HepG2 (cell line): ENCODE measurements at regions not wholly inside any gene's neighbourhood (a gene's known extent, or its start where the extent isn't known, plus 50 kb on each side); places are given as distances from the start of the nearest gene placed in this dataset.

Source experiments
- ATAC-seq: fragments of 200-7000 bp; cut with Tn5 transposase; 3 replicates; pipeline ENCODE4 v1.9.1; 2020; ENCODE audit warnings: mild to moderate bottlenecking, moderate library complexity
- BruUV-seq: library from RNA; stranded (reverse); fragments of 400-500 nt; replicated peaks from 2 replicates; lab custom pipeline; 2021; lab: Mats Ljungman, UMichigan
- CTCF ChIA-PET: fragments of 300-600 bp; formaldehyde crosslinking; extraction: SDS; loops from one replicate; lab custom pipeline; 2021; ENCODE audit warnings: low total read pairs, inconsistent platforms, low intra/inter-chr PET ratio; lab: Yijun Ruan, JAX
- POLR2A ChIA-PET: fragments of 350-600 bp; sonication (Branson Sonifier 250); formaldehyde crosslinking; loops from one replicate; lab custom pipeline; 2020; ENCODE audit warnings: antibody characterized with exemption, inconsistent platforms; lab: Yijun Ruan, JAX
- DNase-seq: peaks from one replicate; pipeline ENCODE4 v3.0.0-alpha.2; 2015; ENCODE audit warnings: low spot score
- FAIRE-seq: peaks from 3 replicates; lab custom pipeline; 2011; peaks lifted over from hg19 to GRCh38; lab: Jason Lieb, UNC
- H2AFZ ChIP-seq: one replicate; pipeline ENCODE4 v1.6.1; 2011; ENCODE audit warnings: low read length, inconsistent platforms
- H3K27ac ChIP-seq: fragments of 300-600 bp; 3 replicates; pipeline ENCODE4 v1.8.0; 2011; ENCODE audit warnings: mixed run types, mild to moderate bottlenecking, mixed read lengths, low read length, inconsistent platforms; ENCODE audit not compliant: insufficient read depth; ENCODE audit errors: extremely low read length
- H3K27me3 ChIP-seq, 2 experiments: fragments of 200-600 bp in 1 of 2; 2 replicates in 1 of 2; 3 replicates in 1 of 2; pipeline versions ENCODE4 v1.6.0 to v1.8.0; 2011; ENCODE audit warnings: low read length in 2 of 2, mild to moderate bottlenecking in 2 of 2, moderate library complexity in 2 of 2, inconsistent platforms in 1 of 2; ENCODE audit not compliant: insufficient read depth in 2 of 2, control insufficient read depth in 1 of 2
- H3K36me3 ChIP-seq, 2 experiments: fragments of 200-600 bp in 1 of 2; replicated peaks in 1 of 2; 2 replicates in 1 of 2; 3 replicates in 1 of 2; pipeline versions ENCODE4 v1.5.1 to v1.8.0; 2011; ENCODE audit warnings: low read length in 2 of 2, inconsistent platforms in 1 of 2; ENCODE audit not compliant: insufficient read depth in 2 of 2, control insufficient read depth in 1 of 2
- H3K4me1 ChIP-seq: 2 replicates; pipeline ENCODE4 v1.5.1; 2012; ENCODE audit warnings: low read length, inconsistent platforms; ENCODE audit not compliant: insufficient read depth
- H3K4me2 ChIP-seq: 2 replicates; pipeline ENCODE4 v1.6.0; 2011; ENCODE audit warnings: low read depth, low read length, inconsistent platforms
- H3K4me3 ChIP-seq, 3 experiments: fragments of 200-600 bp in 1 of 3; sonication (generic), shearing (Covaris generic) in 1 of 3; replicated peaks in 1 of 3; 2 replicates each; pipeline ENCODE4 v1.5.1; 2011 to 2016; ENCODE audit warnings: low read length in 3 of 3, inconsistent platforms in 2 of 3, low read depth in 2 of 3, mild to moderate bottlenecking in 2 of 3, control low read depth in 1 of 3, mixed read lengths in 1 of 3; ENCODE audit not compliant: insufficient read depth in 1 of 3
- H3K79me2 ChIP-seq: one replicate; pipeline ENCODE4 v1.6.1; 2011; ENCODE audit warnings: low read length, inconsistent platforms; ENCODE audit not compliant: insufficient read depth
- H3K9ac ChIP-seq: 2 replicates; pipeline ENCODE4 v1.6.0; 2011; ENCODE audit warnings: mild to moderate bottlenecking, low read depth, low read length, inconsistent platforms; ENCODE audit not compliant: insufficient read depth
- H3K9me3 ChIP-seq: 2 replicates; pipeline ENCODE4 v1.5.1; 2012; ENCODE audit warnings: mild to moderate bottlenecking, low read length
- H4K20me1 ChIP-seq: 2 replicates; pipeline ENCODE4 v1.6.0; 2011; ENCODE audit warnings: inconsistent platforms, mild to moderate bottlenecking, low read length, moderate library complexity; ENCODE audit not compliant: insufficient read depth
- GATAD2A ChIP-seq: IDR thresholded peaks from 2 replicates; pipeline ENCODE4 v1.6.1; 2016
- HES4 ChIP-seq: sonication (generic); formaldehyde crosslinking; IDR thresholded peaks from 2 replicates; pipeline ENCODE4 v1.9.0; 2021; ENCODE audit warnings: mild to moderate bottlenecking, missing genetic modification reagents, borderline replicate concordance
- POLR2AphosphoS2 ChIP-seq: IDR thresholded peaks from 2 replicates; pipeline ENCODE4 v1.6.1; 2011; ENCODE audit warnings: low read depth, low read length, improper control_type of control experiment
- ZNF282 ChIP-seq: fragments of 450-650 bp; IDR thresholded peaks from 2 replicates; pipeline ENCODE4 v1.6.1; 2018; ENCODE audit not compliant: partially characterized antibody
- ZNF660 ChIP-seq: sonication (generic); formaldehyde crosslinking; IDR thresholded peaks from 2 replicates; pipeline ENCODE4 v1.5.1; 2020; ENCODE audit warnings: mild to moderate bottlenecking, low read depth, missing genetic modification reagents, borderline replicate concordance
- ZUFSP ChIP-seq: sonication (generic); formaldehyde crosslinking; IDR thresholded peaks from 2 replicates; pipeline ENCODE4 v1.9.0; 2021; ENCODE audit warnings: missing genetic modification reagents, mild to moderate bottlenecking, borderline replicate concordance
- in situ Hi-C: cut with HindIII; loops from 2 replicates; pipeline ENCODE4 v1.10.0; 2017; ENCODE audit warnings: low pct_unique_long_range_greater_than_20kb; ENCODE audit not compliant: extremely low pct_ligation_motif_present
- intact Hi-C: fragments of 100-400 bp; cut with micrococcal nuclease; formaldehyde crosslinking; loops from one replicate; pipeline ENCODE4 v1.10.0; 2022; ENCODE audit not compliant: unreplicated experiment
- TF ChIP-seq, protein P1 (sequence below): sonication (generic); formaldehyde crosslinking; IDR thresholded peaks from 2 replicates; pipeline ENCODE4 v1.5.0; 2020; ENCODE audit warnings: mild to moderate bottlenecking, missing genetic modification reagents, borderline replicate concordance

GRCh38 chr14:28896337-28896736 is 129.8 kb downstream of the FOXG1 start:
- POLR2A ChIA-PET: no interaction called here
- Histone ChIP-seq H3K9me3 (peaks cover 57% of the 10 kb centered on the region), H3K27ac (no peak overlapping the region), H3K27me3 (no peaks in the 10 kb centered on the region), H3K79me2 (no peaks in the 10 kb centered on the region), H3K36me3 (no peaks in the 10 kb centered on the region), H3K4me1 (no peaks in the 10 kb centered on the region), H2AFZ (no peak overlapping the region), H3K4me2 (no peak overlapping the region), H3K4me3 (no peak overlapping the region), H3K9ac (no peak overlapping the region), H4K20me1 (no peaks in the 10 kb centered on the region)
- CTCF ChIA-PET: no interaction called here
- TF ChIP-seq, protein P1, sequence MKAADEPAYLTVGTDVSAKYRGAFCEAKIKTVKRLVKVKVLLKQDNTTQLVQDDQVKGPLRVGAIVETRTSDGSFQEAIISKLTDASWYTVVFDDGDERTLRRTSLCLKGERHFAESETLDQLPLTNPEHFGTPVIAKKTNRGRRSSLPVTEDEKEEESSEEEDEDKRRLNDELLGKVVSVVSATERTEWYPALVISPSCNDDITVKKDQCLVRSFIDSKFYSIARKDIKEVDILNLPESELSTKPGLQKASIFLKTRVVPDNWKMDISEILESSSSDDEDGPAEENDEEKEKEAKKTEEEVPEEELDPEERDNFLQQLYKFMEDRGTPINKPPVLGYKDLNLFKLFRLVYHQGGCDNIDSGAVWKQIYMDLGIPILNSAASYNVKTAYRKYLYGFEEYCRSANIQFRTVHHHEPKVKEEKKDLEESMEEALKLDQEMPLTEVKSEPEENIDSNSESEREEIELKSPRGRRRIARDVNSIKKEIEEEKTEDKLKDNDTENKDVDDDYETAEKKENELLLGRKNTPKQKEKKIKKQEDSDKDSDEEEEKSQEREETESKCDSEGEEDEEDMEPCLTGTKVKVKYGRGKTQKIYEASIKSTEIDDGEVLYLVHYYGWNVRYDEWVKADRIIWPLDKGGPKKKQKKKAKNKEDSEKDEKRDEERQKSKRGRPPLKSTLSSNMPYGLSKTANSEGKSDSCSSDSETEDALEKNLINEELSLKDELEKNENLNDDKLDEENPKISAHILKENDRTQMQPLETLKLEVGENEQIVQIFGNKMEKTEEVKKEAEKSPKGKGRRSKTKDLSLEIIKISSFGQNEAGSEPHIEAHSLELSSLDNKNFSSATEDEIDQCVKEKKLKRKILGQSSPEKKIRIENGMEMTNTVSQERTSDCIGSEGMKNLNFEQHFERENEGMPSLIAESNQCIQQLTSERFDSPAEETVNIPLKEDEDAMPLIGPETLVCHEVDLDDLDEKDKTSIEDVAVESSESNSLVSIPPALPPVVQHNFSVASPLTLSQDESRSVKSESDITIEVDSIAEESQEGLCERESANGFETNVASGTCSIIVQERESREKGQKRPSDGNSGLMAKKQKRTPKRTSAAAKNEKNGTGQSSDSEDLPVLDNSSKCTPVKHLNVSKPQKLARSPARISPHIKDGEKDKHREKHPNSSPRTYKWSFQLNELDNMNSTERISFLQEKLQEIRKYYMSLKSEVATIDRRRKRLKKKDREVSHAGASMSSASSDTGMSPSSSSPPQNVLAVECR (CRISPR knock-in tag): no peak
- TF ChIP-seq ZNF660 (CRISPR knock-in tag): no peak
- TF ChIP-seq HES4: no peak
- no peak for TF ChIP-seq ZUFSP (CRISPR knock-in tag)
- TF ChIP-seq POLR2AphosphoS2: no peak
- no peak for TF ChIP-seq ZNF282
- TF ChIP-seq GATAD2A: no peak
- ATAC-seq (no peak), DNase-seq (no peak), FAIRE-seq (no peak)
- in situ Hi-C loops (no loop called here), intact Hi-C loops (no loop called here)
- BruUV-seq: no TSS peak
